NOMO-1 (cell line): ENCODE measurements at regions not wholly inside any gene's neighbourhood (a gene's known extent, or its start where the extent isn't known, plus 50 kb on each side); places are given as distances from the start of the nearest gene placed in this dataset.

ENCODE experiments used
- DNase-seq, 2 experiments: peaks; one replicate each; lab custom pipeline; 2025; ENCODE audit not compliant: unreplicated experiment in 2 of 2; lab: John Stamatoyannopoulos, UW

GRCh38 chr22:26891429-26891828, 234.0 kb downstream of the MIAT start:
- no peak for DNase-seq

DNA sequence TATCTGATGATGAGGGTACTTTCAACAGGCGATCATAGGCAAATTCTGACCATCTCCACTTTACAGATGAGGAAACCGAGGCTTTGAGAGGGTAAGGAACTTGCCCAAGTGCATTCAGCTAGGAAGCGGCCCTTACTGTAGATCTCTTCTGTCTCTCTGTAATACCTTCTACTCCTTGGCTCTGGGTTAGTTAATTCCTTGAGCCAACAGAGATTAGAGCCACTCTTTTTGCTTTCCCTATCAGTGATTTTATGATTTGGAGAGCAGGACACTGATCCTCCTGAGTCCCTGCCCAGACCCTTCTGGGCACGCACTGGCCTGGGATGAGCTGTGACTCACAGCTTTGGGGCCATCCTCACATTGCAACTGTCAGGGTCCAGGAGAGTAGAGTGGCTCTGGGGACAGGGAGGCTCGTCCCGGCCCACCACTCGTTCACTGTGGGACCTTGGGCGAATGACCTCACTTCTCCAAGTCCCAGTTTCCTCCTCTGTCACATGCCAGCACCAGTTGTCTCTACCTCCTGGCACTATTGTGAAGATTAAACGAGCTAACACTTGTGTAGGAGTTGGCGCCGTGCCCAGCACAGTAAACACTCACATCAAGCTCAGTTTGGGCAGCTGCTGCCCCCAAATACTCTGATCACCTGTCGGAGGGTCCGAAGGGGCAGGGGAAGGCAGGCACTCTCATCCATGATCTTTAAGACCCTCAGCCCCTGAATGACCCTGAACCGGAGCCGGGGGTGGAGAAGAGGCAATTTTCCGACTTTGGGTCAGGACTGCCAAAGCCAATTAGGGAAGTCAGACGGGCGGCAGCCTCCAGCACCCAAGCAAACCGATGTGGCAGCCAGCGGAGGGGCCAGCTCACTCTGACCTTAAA, 235.0 kb downstream of the MIAT start:
- DNase-seq = peak in 1 of 2 experiments; percentile 10

GRCh38 chr22:26893173-26894110, 236.1 kb downstream of the MIAT start:
- DNase-seq = no peak

- no peak for DNase-seq
Observed at GRCh38 chr22:26894362-26894761, 237.0 kb downstream of the MIAT start.

DNA sequence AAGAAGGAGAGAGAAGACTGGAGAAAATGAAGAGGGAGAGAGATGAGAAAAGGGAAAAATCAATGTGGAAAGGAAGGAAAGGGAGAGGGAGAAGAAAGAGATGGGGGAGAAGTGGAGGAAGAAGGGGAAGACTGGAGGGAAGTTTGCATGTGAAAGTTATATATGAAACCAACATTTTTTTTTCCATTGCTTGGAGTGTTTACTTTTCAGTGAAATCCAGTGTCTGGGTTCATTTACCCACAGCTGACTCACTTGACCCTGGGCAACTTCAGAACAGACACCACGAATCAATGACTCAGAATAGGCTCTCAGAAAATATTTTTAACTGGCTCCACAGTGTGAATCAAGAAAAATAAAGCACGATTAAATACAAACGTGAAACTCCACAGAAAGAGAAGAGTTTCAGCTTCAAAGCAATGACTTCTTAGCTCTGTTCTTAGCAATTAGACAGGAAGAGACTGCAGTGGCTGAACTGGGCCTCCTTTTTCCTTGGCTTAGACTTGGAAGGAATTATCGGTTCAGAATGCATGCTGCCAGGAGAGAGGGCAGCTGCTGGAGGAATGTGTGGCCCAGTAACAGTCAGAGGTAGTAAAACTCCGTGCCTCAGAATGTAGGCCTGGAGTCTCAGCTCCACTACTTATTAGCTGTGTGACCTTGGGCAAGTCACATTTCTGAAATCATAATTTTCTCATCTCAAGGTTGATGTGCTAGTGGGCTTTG, 237.5 kb downstream of the MIAT start:
- peak in 1 of 2 experiments; percentile 1 for DNase-seq

- no peak for DNase-seq
Observed at GRCh38 chr22:26897384-26897783, 240.0 kb downstream of the MIAT start.

- DNase-seq = no peak
Observed at GRCh38 chr22:26898946-26899605, 241.7 kb downstream of the MIAT start.

- no peak for DNase-seq
Observed at GRCh38 chr22:26900787-26901186, 243.4 kb downstream of the MIAT start.

- no peak for DNase-seq
Observed at GRCh38 chr22:26901198-26901816, 243.9 kb downstream of the MIAT start.

- DNase-seq = no peak
Observed at GRCh38 chr22:26902401-26903029, 245.1 kb downstream of the MIAT start.

- DNase-seq = no peak
Observed at GRCh38 chr22:26903030-26903856, 245.9 kb downstream of the MIAT start.

- DNase-seq = no peak
Observed at GRCh38 chr22:26904483-26904882, 247.1 kb downstream of the MIAT start.

- DNase-seq = no peak
Observed at GRCh38 chr22:26905076-26905475, 247.7 kb downstream of the MIAT start.

DNA sequence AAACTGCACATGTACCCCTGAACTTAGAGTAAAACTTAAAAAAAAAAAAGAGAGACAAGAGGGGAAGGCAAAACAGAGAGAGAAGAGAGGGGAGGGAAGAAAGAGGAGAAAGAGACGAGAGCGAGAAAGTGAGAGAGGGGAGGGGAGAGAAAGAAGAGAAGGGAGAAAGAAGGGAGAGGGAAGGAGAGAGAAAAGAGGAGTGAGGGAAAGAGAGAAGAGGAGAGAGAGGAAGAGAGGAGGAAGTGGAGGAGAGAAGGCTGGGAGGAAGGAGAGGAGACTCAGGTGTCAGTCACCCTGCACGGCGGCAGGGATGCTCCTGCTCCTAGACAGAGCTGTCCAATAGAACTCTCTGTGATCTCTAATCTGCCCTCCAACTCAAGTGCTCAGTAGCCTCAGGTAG, 248.3 kb downstream of the MIAT start:
- DNase-seq = no peak

- no peak for DNase-seq
Observed at GRCh38 chr22:26906464-26906863, 249.1 kb downstream of the MIAT start.

DNA sequence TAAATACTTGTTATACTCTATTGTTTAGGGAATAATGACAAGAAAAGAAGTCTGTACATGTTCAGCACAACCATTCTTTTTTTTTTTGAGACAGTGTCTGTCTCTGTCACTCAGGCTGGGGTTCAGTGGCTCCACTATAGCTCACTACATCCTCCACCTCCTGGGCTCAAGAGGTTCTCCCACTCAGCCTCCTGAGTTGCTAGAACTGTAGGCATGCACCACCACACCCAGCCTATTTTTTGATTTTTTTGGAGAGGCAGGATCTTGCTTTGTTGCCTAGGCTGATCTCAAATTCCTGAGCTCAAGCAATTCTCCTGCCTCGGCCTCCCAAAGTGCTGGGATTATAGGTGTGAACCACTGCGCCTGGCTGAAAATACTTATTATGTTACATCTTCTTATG, 250.0 kb downstream of the MIAT start:
- DNase-seq = no peak

- no peak for DNase-seq
Observed at GRCh38 chr22:26910845-26911244, 253.5 kb downstream of the MIAT start.

- DNase-seq = no peak
Observed at GRCh38 chr22:26912655-26913345, 255.4 kb downstream of the MIAT start.
